Tibial nerve (tissue), 4 donors: ENCODE measurements at regions not wholly inside any gene's neighbourhood (a gene's known extent, or its start where the extent isn't known, plus 50 kb on each side); places are given as distances from the start of the nearest gene placed in this dataset.

Experiments
- EP300 ChIP-seq, 2 donors: sonication (generic); formaldehyde crosslinking; IDR thresholded peaks; one replicate each; pipeline ENCODE4 v1.6.1; 2017; ENCODE audit warnings: antibody characterized with exemption in 2 of 2, mild to moderate bottlenecking in 1 of 2
- TF ChIP-seq, protein P1 (sequence below), 5 experiments: fragments of 200-600 bp in 3 of 5; fragments of 450-650 bp in 2 of 5; sonication (generic) in 3 of 5; IDR thresholded peaks; one replicate each; pipeline ENCODE4 v1.5.1; 2016 to 2019; ENCODE audit warnings: antibody characterized with exemption in 5 of 5, mild to moderate bottlenecking in 3 of 5, moderate library complexity in 2 of 5

DNA sequence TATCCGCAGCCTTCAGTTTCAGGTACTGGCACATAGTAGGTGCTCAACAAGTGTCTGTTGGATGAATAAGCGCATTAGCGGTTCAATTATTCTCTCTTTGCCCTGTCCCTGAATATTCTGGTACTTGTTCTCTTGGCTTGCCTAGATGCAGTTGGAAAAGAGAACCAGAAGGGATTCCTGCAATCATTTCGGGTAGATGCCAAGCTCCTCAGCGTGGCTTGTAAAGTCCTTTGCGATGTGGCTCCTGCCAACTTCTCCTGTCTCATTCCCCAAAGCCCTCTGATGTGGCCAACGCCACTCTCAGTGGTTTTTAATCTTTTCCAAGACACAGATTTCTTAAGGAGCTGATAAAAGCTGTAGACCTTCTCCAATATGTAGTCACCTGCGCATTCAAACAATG is 230.3 kb downstream of the SUDS3 start:
- TF ChIP-seq, protein P1, sequence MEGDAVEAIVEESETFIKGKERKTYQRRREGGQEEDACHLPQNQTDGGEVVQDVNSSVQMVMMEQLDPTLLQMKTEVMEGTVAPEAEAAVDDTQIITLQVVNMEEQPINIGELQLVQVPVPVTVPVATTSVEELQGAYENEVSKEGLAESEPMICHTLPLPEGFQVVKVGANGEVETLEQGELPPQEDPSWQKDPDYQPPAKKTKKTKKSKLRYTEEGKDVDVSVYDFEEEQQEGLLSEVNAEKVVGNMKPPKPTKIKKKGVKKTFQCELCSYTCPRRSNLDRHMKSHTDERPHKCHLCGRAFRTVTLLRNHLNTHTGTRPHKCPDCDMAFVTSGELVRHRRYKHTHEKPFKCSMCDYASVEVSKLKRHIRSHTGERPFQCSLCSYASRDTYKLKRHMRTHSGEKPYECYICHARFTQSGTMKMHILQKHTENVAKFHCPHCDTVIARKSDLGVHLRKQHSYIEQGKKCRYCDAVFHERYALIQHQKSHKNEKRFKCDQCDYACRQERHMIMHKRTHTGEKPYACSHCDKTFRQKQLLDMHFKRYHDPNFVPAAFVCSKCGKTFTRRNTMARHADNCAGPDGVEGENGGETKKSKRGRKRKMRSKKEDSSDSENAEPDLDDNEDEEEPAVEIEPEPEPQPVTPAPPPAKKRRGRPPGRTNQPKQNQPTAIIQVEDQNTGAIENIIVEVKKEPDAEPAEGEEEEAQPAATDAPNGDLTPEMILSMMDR (IDR thresholded peaks at IDR 0.05): no peak
- TF ChIP-seq EP300 (IDR thresholded peaks at IDR 0.05): no peak
